22Rv1 (cell line): ENCODE measurements at regions not wholly inside any gene's neighbourhood (a gene's known extent, or its start where the extent isn't known, plus 50 kb on each side); places are given as distances from the start of the nearest gene placed in this dataset.

Source experiments
- CTCF ChIP-seq: fragments of 450-650 bp; IDR thresholded peaks from 2 replicates; pipeline ENCODE4 v1.5.1; 2017; ENCODE audit warnings: mild to moderate bottlenecking
- ZFX ChIP-seq: fragments of 450-650 bp; IDR thresholded peaks from 2 replicates; pipeline ENCODE4 v1.6.1; 2017; ENCODE audit warnings: antibody characterized with exemption, borderline replicate concordance

DNA sequence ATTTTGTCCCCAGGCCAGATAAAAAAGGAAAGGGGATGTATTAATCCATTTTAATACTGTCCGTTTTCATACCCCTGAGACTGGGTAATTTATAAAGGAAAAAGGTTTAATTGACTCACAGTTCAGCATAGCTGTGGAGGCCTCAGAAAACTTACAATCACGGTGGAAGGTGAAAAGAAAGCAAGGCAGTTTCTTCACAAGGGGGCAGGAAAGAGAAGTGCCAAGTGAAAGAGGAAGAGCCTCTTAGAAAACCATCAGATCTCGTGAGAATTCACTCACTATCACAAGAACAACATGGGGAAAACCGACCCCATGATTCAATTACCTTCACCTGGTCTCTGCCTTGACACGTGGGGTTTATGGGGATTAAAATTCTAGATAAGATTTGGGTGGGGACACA is 152.5 kb downstream of the IBTK start:
- TF ChIP-seq CTCF (no peak), ZFX (no peak)
